MCF 10A (cell line): ENCODE measurements at regions not wholly inside any gene's neighbourhood (a gene's known extent, or its start where the extent isn't known, plus 50 kb on each side); places are given as distances from the start of the nearest gene placed in this dataset.

Source experiments
- BruUV-seq: library from RNA; stranded (reverse); fragments of 400-500 nt; replicated peaks from 2 replicates; lab custom pipeline; 2021; lab: Mats Ljungman, UMichigan
- CTCF ChIA-PET: fragments of 300-600 bp; sonication (Branson Sonifier 250); formaldehyde crosslinking; extraction: SDS; loops from one replicate; lab custom pipeline; 2021; ENCODE audit warnings: antibody characterized with exemption, inconsistent platforms; lab: Yijun Ruan, JAX
- POLR2A ChIA-PET: fragments of 300-600, 350-650 bp; sonication (Branson Sonifier 250); formaldehyde crosslinking; extraction: SDS; loops from one replicate; lab custom pipeline; 2020; ENCODE audit warnings: antibody characterized with exemption, inconsistent platforms; lab: Yijun Ruan, JAX
- DNase-seq: peaks from one replicate; pipeline ENCODE4 v3.0.0-alpha.2; 2018; ENCODE audit not compliant: unreplicated experiment
- H3K27ac Mint-ChIP-seq: one replicate; pipeline ENCODE4 v1.8.0; 2022; ENCODE audit warnings: mild to moderate bottlenecking, low read depth, mixed read lengths; ENCODE audit not compliant: unreplicated experiment
- H3K27me3 Mint-ChIP-seq: one replicate; pipeline ENCODE4 v1.8.0; 2022; ENCODE audit warnings: mixed read lengths; ENCODE audit not compliant: insufficient read depth, unreplicated experiment
- H3K36me3 Mint-ChIP-seq: one replicate; pipeline ENCODE4 v1.8.0; 2022; ENCODE audit warnings: mild to moderate bottlenecking, moderate library complexity, mixed read lengths; ENCODE audit not compliant: insufficient read depth, unreplicated experiment
- H3K4me1 Mint-ChIP-seq: one replicate; pipeline ENCODE4 v1.8.0; 2022; ENCODE audit warnings: mixed read lengths; ENCODE audit not compliant: insufficient read depth, unreplicated experiment
- H3K4me3 Mint-ChIP-seq: one replicate; pipeline ENCODE4 v1.8.0; 2022; ENCODE audit warnings: mild to moderate bottlenecking, moderate library complexity, mixed read lengths; ENCODE audit not compliant: unreplicated experiment
- H3K9me3 Mint-ChIP-seq: one replicate; pipeline ENCODE4 v1.8.0; 2022; ENCODE audit warnings: mixed read lengths; ENCODE audit not compliant: unreplicated experiment
- intact Hi-C: fragments of 100-400 bp; cut with micrococcal nuclease; formaldehyde crosslinking; loops from 2 replicates; pipeline ENCODE4 v1.14.1; 2022
- TF ChIP-seq, protein P1 (sequence below): fragments of 200-600 bp; IDR thresholded peaks from one replicate; pipeline ENCODE4 v1.8.0; 2022; ENCODE audit warnings: antibody characterized with exemption, mild to moderate bottlenecking; ENCODE audit not compliant: unreplicated experiment

DNA sequence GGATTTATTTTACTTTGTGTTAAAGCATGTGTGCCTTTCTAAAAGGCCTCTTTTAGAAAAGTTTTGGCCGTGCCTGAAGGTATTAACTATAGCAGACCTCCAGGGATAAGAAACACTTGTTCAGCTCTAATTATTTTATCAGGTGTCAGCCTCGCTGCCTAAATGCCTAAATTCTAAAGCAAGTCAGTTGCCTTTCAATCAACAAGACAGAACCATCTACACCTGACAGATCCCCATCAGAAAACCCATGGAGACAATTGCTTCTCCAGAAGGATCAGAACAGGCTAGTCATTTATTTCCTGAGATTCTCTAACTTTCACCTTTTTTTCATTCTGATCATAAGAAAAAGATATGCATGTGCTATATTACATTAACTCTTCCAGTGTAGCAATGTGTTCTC lies 171.4 kb upstream of the GPC6 start:
- no peak for DNase-seq
- no peaks in the 10 kb centered on the region for H3K27me3 Mint-ChIP-seq
- TF ChIP-seq, protein P1, sequence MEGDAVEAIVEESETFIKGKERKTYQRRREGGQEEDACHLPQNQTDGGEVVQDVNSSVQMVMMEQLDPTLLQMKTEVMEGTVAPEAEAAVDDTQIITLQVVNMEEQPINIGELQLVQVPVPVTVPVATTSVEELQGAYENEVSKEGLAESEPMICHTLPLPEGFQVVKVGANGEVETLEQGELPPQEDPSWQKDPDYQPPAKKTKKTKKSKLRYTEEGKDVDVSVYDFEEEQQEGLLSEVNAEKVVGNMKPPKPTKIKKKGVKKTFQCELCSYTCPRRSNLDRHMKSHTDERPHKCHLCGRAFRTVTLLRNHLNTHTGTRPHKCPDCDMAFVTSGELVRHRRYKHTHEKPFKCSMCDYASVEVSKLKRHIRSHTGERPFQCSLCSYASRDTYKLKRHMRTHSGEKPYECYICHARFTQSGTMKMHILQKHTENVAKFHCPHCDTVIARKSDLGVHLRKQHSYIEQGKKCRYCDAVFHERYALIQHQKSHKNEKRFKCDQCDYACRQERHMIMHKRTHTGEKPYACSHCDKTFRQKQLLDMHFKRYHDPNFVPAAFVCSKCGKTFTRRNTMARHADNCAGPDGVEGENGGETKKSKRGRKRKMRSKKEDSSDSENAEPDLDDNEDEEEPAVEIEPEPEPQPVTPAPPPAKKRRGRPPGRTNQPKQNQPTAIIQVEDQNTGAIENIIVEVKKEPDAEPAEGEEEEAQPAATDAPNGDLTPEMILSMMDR = no peak
- no peaks in the 10 kb centered on the region for H3K4me1 Mint-ChIP-seq
- H3K36me3 Mint-ChIP-seq = no peaks in the 10 kb centered on the region
- ChIA-PET CTCF (no interaction called here), POLR2A (no interaction called here)
- no peak overlapping the region for H3K4me3 Mint-ChIP-seq
- intact Hi-C loops = no loop called here
- no peak overlapping the region for H3K27ac Mint-ChIP-seq
- peaks cover 7% of the 10 kb centered on the region for H3K9me3 Mint-ChIP-seq
- no TSS peak for BruUV-seq

- no peaks in the 10 kb centered on the region for H3K36me3 Mint-ChIP-seq
- no peak overlapping the region for H3K27ac Mint-ChIP-seq
- H3K4me1 Mint-ChIP-seq = no peaks in the 10 kb centered on the region
- BruUV-seq = no TSS peak
- intact Hi-C loops = no loop called here
- no peak overlapping the region for H3K4me3 Mint-ChIP-seq
- no peaks in the 10 kb centered on the region for H3K27me3 Mint-ChIP-seq
- H3K9me3 Mint-ChIP-seq = no peaks in the 10 kb centered on the region
- ChIA-PET POLR2A (interaction anchor here (0.7 kb wide), 1 partner anchor 702 kb away, joined by 3 read pairs; no protein-coding TSS in a partner anchor), CTCF (no interaction called here)
- TF ChIP-seq, protein P1 = no peak
- DNase-seq = no peak
These were observed 168.3 kb upstream of the GPC6 start for GRCh38 chr13:93058301-93058700.

GRCh38 chr13:93060144-93060543 lies 166.5 kb upstream of the GPC6 start:
- no peaks in the 10 kb centered on the region for H3K36me3 Mint-ChIP-seq
- H3K27me3 Mint-ChIP-seq = no peaks in the 10 kb centered on the region
- no TSS peak for BruUV-seq
- DNase-seq = no peak
- no peaks in the 10 kb centered on the region for H3K4me1 Mint-ChIP-seq
- CTCF ChIA-PET = no interaction called here
- H3K27ac Mint-ChIP-seq = no peak overlapping the region
- H3K9me3 Mint-ChIP-seq = no peaks in the 10 kb centered on the region
- H3K4me3 Mint-ChIP-seq = no peak overlapping the region
- POLR2A ChIA-PET = no interaction called here
- intact Hi-C loops = no loop called here
- TF ChIP-seq, protein P1 = no peak

DNA sequence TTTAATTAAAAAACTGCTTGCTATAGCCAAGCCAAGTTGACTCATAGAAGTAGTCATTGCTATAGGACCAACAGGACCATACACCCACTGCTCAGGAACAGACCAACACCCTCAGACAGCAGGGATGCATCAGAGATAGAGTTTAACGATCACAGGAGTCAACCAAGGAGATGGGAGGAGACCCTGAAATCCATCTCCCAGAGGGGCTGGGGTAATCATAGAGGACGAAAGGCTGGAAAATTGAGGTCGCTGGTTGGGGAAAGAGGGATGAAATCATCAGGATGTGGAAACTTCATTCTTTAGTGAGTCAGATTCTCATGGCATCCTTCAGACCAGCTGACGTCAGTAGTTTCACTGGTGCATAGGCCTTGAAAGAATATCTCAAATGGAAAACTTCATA lies 160.4 kb upstream of the GPC6 start:
- DNase-seq = peak; percentile 52
- Mint-ChIP-seq H3K9me3 (no peaks in the 10 kb centered on the region), H3K4me3 (no peak overlapping the region), H3K27me3 (no peaks in the 10 kb centered on the region), H3K27ac (peak overlapping the region; percentile 63), H3K4me1 (peaks cover 5% of the 10 kb centered on the region), H3K36me3 (no peaks in the 10 kb centered on the region)
- BruUV-seq = no TSS peak
- ChIA-PET CTCF (interaction anchor here (0.6 kb wide), 1 partner anchor 76 kb away, joined by 3 read pairs; no protein-coding TSS in a partner anchor), POLR2A (interaction anchor here (0.6 to 0.9 kb wide), 3 partner anchors 9 to 701 kb away, joined by 3 to 5 read pairs (median 4); no protein-coding TSS in a partner anchor)
- intact Hi-C loops = no loop called here
- TF ChIP-seq, protein P1 = no peak
